Right lobe of liver (tissue), 6 donors: ENCODE measurements at regions not wholly inside any gene's neighbourhood (a gene's known extent, or its start where the extent isn't known, plus 50 kb on each side); places are given as distances from the start of the nearest gene placed in this dataset.

Experiments used
- ATAC-seq, 4 donors: fragments of 200-7000 bp; cut with Tn5 transposase; one replicate each; pipeline ENCODE4 v1.9.1; 2020; ENCODE audit warnings: mild to moderate bottlenecking in 4 of 4, moderate library complexity in 4 of 4
- DNase-seq, 3 donors: peaks; one replicate each; pipeline ENCODE4 v3.0.0-alpha.2; 2020
- H3K27ac ChIP-seq, 3 donors: fragments of 200-600 bp; one replicate each; pipeline ENCODE4 v1.8.0; 2022
- H3K27me3 ChIP-seq, 2 donors: fragments of 200-600 bp; one replicate each; pipeline ENCODE4 v1.8.0; 2022
- H3K36me3 ChIP-seq, 4 donors: fragments of 200-600 bp; sonication (generic) in 1 of 4; one replicate each; pipeline versions ENCODE4 v1.5.1 to v1.8.0; 2017 to 2022; ENCODE audit warnings: control low read depth in 1 of 4
- H3K4me1 ChIP-seq, 4 donors: fragments of 200-600 bp; sonication (generic) in 1 of 4; one replicate each; pipeline versions ENCODE4 v1.5.1 to v1.8.0; 2017 to 2022; ENCODE audit warnings: control low read depth in 1 of 4
- H3K4me3 ChIP-seq, 3 donors: fragments of 200-600 bp; one replicate each; pipeline ENCODE4 v1.8.0; 2022
- H3K9me3 ChIP-seq, 4 donors: fragments of 200-600 bp; sonication (generic) in 1 of 4; one replicate each; pipeline versions ENCODE4 v1.5.1 to v1.8.0; 2017 to 2022; ENCODE audit warnings: control low read depth in 1 of 4
- POLR2A ChIP-seq: fragments of 450-650 bp; IDR thresholded peaks from one replicate; pipeline ENCODE4 v1.6.1; 2017; ENCODE audit warnings: antibody characterized with exemption, mild to moderate bottlenecking
- WGBS: methylation state at CpG from one replicate; pipeline ENCODE4 v1.1.6; 2018; ENCODE audit warnings: low coverage, low lambda C conversion rate; ENCODE audit not compliant: insufficient coverage; ENCODE audit errors: missing lambda C conversion rate; 5-methylcytosine and 5-hydroxymethylcytosine counted together
- intact Hi-C, 2 donors: fragments of 100-400 bp; cut with DNase I; formaldehyde crosslinking; loops; one replicate each; pipeline versions ENCODE4 v1.11.2 to v1.14.1; 2022
- TF ChIP-seq, protein P1 (sequence below), 4 donors: fragments of 200-600 bp in 3 of 4; fragments of 450-650 bp in 1 of 4; IDR thresholded peaks; one replicate each; pipeline versions ENCODE4 v1.5.1 to v1.8.0; 2016 to 2022; ENCODE audit warnings: antibody characterized with exemption in 4 of 4, mild to moderate bottlenecking in 2 of 4
- donor health status: DM: no; HTN: yes; CAD: no.
- donor health status: DM: no; HTN: no; CAD: no.
- donor health status: DM: no; HTN: no; CAD: no.
- donor health status: DM: no; HTN: yes; CAD: no.
- donor health status: DM: no; HTN: yes; CAD: no.

DNA sequence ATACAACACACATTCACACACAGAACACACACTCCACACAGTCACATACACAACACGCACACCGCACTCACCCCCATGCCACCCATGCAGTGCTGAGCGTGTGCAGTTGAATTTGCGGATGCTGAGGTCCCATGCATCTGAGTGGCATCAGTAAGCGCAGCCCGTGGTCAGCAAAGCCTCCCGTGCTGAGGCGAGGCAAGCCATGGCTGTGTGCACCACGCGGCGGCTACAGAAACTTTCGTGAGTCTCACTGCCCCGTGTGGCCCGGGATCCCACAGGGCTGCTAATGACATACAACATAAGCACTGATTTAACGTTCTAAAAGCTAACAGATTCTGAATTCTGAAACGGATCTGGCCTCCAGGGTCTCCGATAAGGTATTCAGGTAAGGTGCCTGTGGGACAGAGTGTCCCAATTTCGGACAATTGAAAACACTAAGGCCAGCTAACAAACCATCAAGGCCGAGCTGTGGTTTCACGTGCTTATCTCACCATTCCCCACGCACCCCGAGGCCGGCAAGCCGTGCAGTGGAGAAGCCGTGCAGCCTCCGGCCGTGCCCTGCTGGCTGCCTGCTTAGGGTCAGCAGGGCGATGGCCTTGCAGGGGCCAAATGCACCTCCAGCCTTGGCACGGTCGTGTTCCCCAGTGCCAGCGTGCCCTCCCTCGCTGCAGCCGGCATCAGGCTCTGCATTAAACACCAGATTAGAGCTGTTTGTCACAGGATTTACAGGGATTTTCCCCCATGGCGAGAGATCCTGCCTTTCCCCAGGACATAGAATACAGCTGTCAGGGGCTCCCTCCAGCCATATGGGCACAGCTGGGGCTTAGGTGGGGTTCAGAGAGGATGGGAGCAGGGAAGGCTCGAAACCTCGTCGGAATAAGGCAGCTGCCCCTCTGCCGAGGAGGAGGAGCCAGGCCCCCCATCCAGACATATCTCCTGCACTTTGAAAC lies 191.7 kb downstream of the C16orf95 start:
- H3K27me3 ChIP-seq = no peaks in the 10 kb centered on the region
- no peak overlapping the region for H3K4me3 ChIP-seq
- no peak for DNase-seq
- H3K27ac ChIP-seq = no peak overlapping the region
- no peaks in the 10 kb centered on the region for H3K9me3 ChIP-seq
- H3K4me1 ChIP-seq = no peaks in the 10 kb centered on the region
- 76% methylated on average over 20 of the region's 38 CpGs for WGBS
- ATAC-seq = peak in 1 of 4 donors; percentile 17
- intact Hi-C loops = no loop called here
- no peaks in the 10 kb centered on the region for H3K36me3 ChIP-seq
- no peak for TF ChIP-seq POLR2A
- TF ChIP-seq, protein P1, sequence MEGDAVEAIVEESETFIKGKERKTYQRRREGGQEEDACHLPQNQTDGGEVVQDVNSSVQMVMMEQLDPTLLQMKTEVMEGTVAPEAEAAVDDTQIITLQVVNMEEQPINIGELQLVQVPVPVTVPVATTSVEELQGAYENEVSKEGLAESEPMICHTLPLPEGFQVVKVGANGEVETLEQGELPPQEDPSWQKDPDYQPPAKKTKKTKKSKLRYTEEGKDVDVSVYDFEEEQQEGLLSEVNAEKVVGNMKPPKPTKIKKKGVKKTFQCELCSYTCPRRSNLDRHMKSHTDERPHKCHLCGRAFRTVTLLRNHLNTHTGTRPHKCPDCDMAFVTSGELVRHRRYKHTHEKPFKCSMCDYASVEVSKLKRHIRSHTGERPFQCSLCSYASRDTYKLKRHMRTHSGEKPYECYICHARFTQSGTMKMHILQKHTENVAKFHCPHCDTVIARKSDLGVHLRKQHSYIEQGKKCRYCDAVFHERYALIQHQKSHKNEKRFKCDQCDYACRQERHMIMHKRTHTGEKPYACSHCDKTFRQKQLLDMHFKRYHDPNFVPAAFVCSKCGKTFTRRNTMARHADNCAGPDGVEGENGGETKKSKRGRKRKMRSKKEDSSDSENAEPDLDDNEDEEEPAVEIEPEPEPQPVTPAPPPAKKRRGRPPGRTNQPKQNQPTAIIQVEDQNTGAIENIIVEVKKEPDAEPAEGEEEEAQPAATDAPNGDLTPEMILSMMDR (IDR thresholded peaks at IDR 0.05) = no peak

DNA sequence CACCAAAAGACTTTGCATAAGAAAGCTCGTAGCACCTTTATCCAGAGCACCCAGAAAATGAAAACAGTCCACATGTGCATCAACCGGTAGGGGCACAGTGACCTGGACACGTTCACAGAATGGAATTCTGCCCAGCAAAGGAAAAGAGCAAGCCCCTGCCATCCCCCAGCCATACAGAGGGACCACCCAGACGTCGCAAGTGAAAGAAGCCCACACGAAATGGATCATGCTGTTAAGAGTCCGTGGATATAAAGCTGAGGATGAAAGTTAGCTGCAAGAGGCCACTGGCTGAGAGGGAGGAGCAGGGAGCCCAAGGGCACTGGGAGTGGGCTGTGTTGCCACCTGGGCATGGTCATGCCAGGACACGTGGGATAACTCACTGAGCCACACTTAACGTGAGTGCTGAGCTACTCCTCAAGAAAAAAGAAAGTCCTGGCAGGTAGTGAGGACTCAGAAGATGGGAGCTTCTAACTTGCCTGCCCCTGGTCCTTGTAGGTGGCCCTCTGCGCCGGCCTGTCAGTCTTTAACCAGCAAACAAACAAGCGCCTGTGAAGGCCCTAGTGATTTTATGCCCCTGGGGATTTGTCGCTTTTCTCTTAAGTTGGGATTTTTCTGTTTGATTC lies 190.7 kb downstream of the C16orf95 start:
- Histone ChIP-seq H3K27me3 (no peaks in the 10 kb centered on the region), H3K4me1 (no peaks in the 10 kb centered on the region), H3K36me3 (no peaks in the 10 kb centered on the region), H3K27ac (no peak overlapping the region), H3K4me3 (no peak overlapping the region), H3K9me3 (no peaks in the 10 kb centered on the region)
- no peak for DNase-seq
- intact Hi-C loops = no loop called here
- ATAC-seq = no peak
- TF ChIP-seq POLR2A = no peak
- TF ChIP-seq, protein P1 (IDR thresholded peaks at IDR 0.05) = no peak
- 36% methylated on average over 12 of the region's 13 CpGs for WGBS

DNA sequence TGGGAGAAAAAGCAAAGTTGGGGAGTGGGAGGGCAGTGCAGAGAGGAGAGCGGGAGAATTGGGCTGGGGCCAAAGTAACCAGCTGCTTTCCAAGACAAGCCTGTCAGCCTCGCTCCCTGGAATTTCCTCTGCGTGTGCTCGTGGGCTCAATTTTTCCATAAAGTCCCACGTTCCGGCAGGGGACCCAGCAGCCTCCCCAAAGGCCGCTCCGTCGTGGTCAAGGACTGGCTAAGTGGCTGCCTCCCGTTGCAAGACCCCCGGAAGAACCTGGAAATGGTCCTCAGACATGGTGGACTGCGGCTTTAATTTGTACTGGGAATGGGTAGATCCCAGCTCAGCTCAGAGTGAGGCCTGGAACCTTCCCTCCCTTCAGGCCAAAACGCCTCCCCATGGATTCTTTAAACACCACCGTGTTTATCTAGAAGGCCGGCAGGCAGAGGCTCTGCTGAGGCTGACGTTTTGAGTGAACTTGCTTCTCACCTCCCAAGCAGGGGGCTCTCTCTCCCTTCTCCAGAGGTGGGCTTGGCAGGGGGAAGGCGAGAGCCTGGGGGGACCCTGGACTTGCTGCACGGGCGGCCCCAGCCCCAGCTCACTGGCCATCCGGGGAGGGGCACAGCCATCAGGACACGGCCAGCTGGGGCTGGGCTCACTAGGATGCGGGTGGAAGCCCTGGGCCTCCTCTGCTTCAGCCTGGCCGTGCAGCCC lies 190.0 kb downstream of the C16orf95 start:
- WGBS = 39% methylated on average over 13 of the region's 23 CpGs
- no peak for TF ChIP-seq POLR2A
- TF ChIP-seq, protein P1 (IDR thresholded peaks at IDR 0.05) = no peak
- intact Hi-C loops = no loop called here
- ATAC-seq (peak in 3 of 4 donors; percentile 18 to 27 (median 19)), DNase-seq (no peak)
- Histone ChIP-seq H3K9me3 (no peaks in the 10 kb centered on the region), H3K4me3 (no peak overlapping the region), H3K36me3 (no peaks in the 10 kb centered on the region), H3K27me3 (no peaks in the 10 kb centered on the region), H3K4me1 (no peaks in the 10 kb centered on the region), H3K27ac (peak overlapping the region in 2 of 3 donors; percentile 56 to 63)

DNA sequence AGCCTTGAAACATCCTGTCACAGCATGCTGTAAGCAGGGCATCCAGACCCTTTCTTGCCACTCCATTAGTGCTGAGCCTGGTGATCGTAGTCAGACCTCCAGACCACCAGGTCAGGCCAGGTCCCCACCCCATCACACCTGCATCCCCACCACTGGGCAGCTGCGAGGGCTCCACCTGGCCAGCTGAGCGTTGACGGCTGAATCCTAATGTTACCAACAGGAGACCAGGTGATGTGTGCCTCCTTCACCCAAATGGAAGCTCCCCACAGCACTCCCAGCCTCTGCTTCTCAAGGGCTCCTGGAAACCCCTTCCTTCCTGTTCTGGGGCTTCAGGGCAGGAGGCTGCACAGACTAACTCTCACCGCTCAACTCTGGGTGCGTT lies 189.4 kb downstream of the C16orf95 start:
- no peak for ATAC-seq
- no peak for DNase-seq
- intact Hi-C loops = no loop called here
- Histone ChIP-seq H3K27me3 (no peaks in the 10 kb centered on the region), H3K27ac (peak overlapping the region in 2 of 3 donors; percentile 56 to 63), H3K4me3 (no peak overlapping the region), H3K4me1 (no peaks in the 10 kb centered on the region), H3K9me3 (no peaks in the 10 kb centered on the region), H3K36me3 (no peaks in the 10 kb centered on the region)
- 83% methylated on average over 1 of the region's 6 CpGs for WGBS
- no peak for TF ChIP-seq POLR2A
- TF ChIP-seq, protein P1 (IDR thresholded peaks at IDR 0.05) = no peak
